Adrenal gland (tissue), 5 donors: ENCODE measurements at regions not wholly inside any gene's neighbourhood (a gene's known extent, or its start where the extent isn't known, plus 50 kb on each side); places are given as distances from the start of the nearest gene placed in this dataset.

ENCODE experiments used
- CTCF ChIP-seq, 6 experiments: fragments of 450-650 bp in 4 of 6; fragments of 200-600 bp in 2 of 6; sonication (generic) in 1 of 6; IDR thresholded peaks; 1 replicate in 5 of 6; 2 replicates in 1 of 6; pipeline versions ENCODE4 v1.5.1 to v1.8.0; 2016 to 2021; ENCODE audit warnings: antibody characterized with exemption in 6 of 6, mild to moderate bottlenecking in 2 of 6, moderate library complexity in 1 of 6
- POLR2A ChIP-seq, 2 donors: fragments of 450-650 bp; IDR thresholded peaks; one replicate each; pipeline ENCODE4 v1.6.1; 2017; ENCODE audit warnings: antibody characterized with exemption in 2 of 2, mild to moderate bottlenecking in 2 of 2, moderate library complexity in 1 of 2
- donor health status: DM: no; HTN: no; CAD: no.

DNA sequence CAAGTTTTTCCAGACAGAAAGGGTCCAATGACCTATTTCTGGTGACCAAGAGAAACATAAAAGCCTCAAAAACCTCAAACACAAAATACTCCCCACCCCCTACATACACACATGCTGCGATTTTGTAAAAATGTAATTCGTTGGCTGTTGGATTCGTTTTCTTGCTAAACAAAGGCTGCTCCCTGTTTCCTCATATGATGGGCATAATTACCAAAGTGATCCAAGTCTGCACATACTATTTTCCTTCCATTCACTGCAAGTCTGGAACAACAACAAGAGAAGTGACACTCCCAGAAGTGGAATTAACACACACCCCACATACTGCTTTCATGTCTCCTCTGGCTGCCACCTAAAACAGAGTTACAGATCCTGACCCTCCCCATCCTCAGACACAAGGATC, 131.9 kb downstream of the RAP2A start:
- TF ChIP-seq POLR2A (IDR thresholded peaks at IDR 0.05): no peak
- no peak for TF ChIP-seq CTCF (IDR thresholded peaks at IDR 0.05)
